Esophagus muscularis mucosa (tissue), 4 donors: ENCODE measurements at regions not wholly inside any gene's neighbourhood (a gene's known extent, or its start where the extent isn't known, plus 50 kb on each side); places are given as distances from the start of the nearest gene placed in this dataset.

Experiments
- CTCF ChIP-seq, 3 experiments: fragments of 200-600 bp in 2 of 3; fragments of 450-650 bp in 1 of 3; sonication (generic) in 2 of 3; IDR thresholded peaks; one replicate each; pipeline ENCODE4 v1.5.1; 2017 to 2019; ENCODE audit warnings: antibody characterized with exemption in 3 of 3, mild to moderate bottlenecking in 2 of 3, moderate library complexity in 1 of 3
- EP300 ChIP-seq: sonication (generic); formaldehyde crosslinking; IDR thresholded peaks from one replicate; pipeline ENCODE4 v1.6.1; 2017; ENCODE audit warnings: antibody characterized with exemption
- POLR2A ChIP-seq: fragments of 450-650 bp; IDR thresholded peaks from one replicate; pipeline ENCODE4 v1.6.1; 2017; ENCODE audit warnings: antibody characterized with exemption, moderate library complexity, mild to moderate bottlenecking, low read depth
- POLR2AphosphoS5 ChIP-seq, 2 donors: sonication (generic); formaldehyde crosslinking; IDR thresholded peaks; one replicate each; pipeline ENCODE4 v1.6.1; 2017; ENCODE audit warnings: antibody characterized with exemption in 2 of 2

- no peak for TF ChIP-seq CTCF (IDR thresholded peaks at IDR 0.05)
- no peak for TF ChIP-seq POLR2A
- no peak for TF ChIP-seq POLR2AphosphoS5 (IDR thresholded peaks at IDR 0.05)
- TF ChIP-seq EP300 = no peak
Measured at GRCh38 chr12:93980711-93981110, 167.7 kb upstream of the PLXNC1 start.
